ENCODE measurements at regions not wholly inside any gene's neighbourhood (a gene's known extent, or its start where the extent isn't known, plus 50 kb on each side); places are given as distances from the start of the nearest gene placed in this dataset.

GRCh38 chr10:78549140-78549935 is 515.7 kb downstream of the RPS24 start:
- DNase-seq: no peak

- DNase-seq: no peak
Observed at GRCh38 chr10:78550090-78550489, 516.4 kb downstream of the RPS24 start.

GRCh38 chr10:78550716-78551115 is 517.1 kb downstream of the RPS24 start:
- no peak for DNase-seq

GRCh38 chr10:78551184-78552005 is 517.4 kb upstream of the ZMIZ1 start:
- no peak for DNase-seq

GRCh38 chr10:78552261-78552811 is 516.4 kb upstream of the ZMIZ1 start:
- DNase-seq: no peak

GRCh38 chr10:78553792-78554191 is 515.0 kb upstream of the ZMIZ1 start:
- DNase-seq: no peak

- DNase-seq: no peak
Observed at GRCh38 chr10:78555128-78555527, 513.6 kb upstream of the ZMIZ1 start.

- no peak for DNase-seq
Observed at GRCh38 chr10:78556705-78557432, 511.9 kb upstream of the ZMIZ1 start.

- DNase-seq: no peak
Observed at GRCh38 chr10:78557433-78557925, 511.3 kb upstream of the ZMIZ1 start.

GRCh38 chr10:78559661-78560340 is 509.0 kb upstream of the ZMIZ1 start:
- no peak for DNase-seq

GRCh38 chr10:78560341-78560688 is 508.5 kb upstream of the ZMIZ1 start:
- DNase-seq: no peak

- no peak for DNase-seq
Observed at GRCh38 chr10:78563314-78563713, 505.5 kb upstream of the ZMIZ1 start.

- no peak for DNase-seq
Observed at GRCh38 chr10:78565841-78566240, 502.9 kb upstream of the ZMIZ1 start.

GRCh38 chr10:78566284-78567111 is 502.3 kb upstream of the ZMIZ1 start:
- DNase-seq: no peak

GRCh38 chr10:78567680-78568455 is 500.9 kb upstream of the ZMIZ1 start:
- no peak for DNase-seq

- DNase-seq: no peak
Observed at GRCh38 chr10:78568620-78569019, 500.1 kb upstream of the ZMIZ1 start.

- no peak for DNase-seq
Observed at GRCh38 chr10:78570633-78571235, 498.0 kb upstream of the ZMIZ1 start.

- no peak for DNase-seq
Observed at GRCh38 chr10:78571286-78571685, 497.5 kb upstream of the ZMIZ1 start.

- DNase-seq: no peak
Observed at GRCh38 chr10:78571891-78572290, 496.9 kb upstream of the ZMIZ1 start.

GRCh38 chr10:78572565-78572964 is 496.2 kb upstream of the ZMIZ1 start:
- no peak for DNase-seq
